ENCODE measurements at regions not wholly inside any gene's neighbourhood (a gene's known extent, or its start where the extent isn't known, plus 50 kb on each side); places are given as distances from the start of the nearest gene placed in this dataset.
"Not testable (repeated sequence)": the region's sequence is repeated elsewhere in the genome, so short reads cannot be mapped to it uniquely, and the experiment has no call there.

DNA sequence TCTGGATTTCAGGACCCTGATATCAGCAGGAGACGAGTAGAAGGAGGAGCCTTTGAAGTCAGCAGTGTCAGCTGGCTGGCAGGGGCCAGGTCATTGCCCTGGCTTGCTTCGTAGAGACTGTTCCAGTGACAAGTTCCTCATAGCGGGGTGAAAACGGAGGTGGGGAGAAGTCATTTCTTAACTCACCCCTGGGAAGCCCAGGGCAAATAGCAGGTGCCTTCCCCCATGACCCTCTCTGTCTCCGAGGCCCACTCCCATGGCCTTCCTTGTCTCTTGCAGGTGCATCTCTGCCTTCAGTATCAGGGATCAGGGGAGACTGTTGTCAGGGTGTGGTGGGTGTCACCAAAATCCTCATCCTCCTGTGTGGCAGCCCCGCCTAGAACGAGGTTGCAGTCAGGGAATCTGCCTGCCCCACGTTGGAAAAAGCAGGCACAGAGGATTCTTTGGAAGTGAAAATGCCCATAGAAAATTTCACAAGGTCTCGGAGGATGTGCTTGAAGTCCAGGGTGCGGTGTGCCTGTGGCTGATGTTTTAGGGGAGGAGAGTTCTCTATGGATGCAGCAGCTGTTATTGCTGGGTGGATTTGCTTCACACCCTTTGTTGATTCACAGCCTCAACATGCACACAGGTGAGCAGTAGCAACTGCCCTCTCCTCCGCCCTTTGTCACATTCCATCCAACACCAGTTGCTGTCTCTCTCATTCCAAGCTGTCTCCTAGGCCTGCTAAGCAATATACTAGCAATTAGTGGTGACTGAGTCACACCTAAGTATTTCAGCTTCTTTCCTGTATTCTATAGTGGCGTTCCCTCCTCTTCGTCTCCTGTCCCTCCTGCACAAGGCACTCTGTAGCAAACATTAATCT is 142.6 kb upstream of the FHL2 start:
- H3K4me3 ChIP-seq (ENCODE audit: low read depth, low read length) = no peak overlapping the region

DNA sequence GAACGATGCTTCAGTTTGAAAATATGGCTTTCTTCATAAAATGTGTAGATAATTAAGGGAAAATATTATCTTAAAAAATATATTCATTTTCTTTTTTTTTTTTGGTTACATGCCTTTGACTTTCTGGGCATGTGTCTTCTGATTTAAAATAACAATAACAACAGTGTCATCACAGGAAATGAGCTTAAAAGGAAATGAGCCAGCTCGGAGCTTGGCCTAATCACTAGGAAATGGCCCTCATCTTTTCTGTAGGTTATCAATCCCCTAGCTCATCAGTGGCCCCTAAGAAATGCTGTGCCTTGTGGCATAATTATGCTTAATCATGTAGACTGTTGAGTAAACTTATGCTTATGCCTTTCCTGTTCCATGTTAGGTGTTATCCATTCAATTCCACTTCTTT is 141.8 kb upstream of the FHL2 start:
- DNase-seq (ENCODE audit: low read depth) = no peak
- TF ChIP-seq, protein P1, sequence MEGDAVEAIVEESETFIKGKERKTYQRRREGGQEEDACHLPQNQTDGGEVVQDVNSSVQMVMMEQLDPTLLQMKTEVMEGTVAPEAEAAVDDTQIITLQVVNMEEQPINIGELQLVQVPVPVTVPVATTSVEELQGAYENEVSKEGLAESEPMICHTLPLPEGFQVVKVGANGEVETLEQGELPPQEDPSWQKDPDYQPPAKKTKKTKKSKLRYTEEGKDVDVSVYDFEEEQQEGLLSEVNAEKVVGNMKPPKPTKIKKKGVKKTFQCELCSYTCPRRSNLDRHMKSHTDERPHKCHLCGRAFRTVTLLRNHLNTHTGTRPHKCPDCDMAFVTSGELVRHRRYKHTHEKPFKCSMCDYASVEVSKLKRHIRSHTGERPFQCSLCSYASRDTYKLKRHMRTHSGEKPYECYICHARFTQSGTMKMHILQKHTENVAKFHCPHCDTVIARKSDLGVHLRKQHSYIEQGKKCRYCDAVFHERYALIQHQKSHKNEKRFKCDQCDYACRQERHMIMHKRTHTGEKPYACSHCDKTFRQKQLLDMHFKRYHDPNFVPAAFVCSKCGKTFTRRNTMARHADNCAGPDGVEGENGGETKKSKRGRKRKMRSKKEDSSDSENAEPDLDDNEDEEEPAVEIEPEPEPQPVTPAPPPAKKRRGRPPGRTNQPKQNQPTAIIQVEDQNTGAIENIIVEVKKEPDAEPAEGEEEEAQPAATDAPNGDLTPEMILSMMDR (IDR thresholded peaks at IDR 0.05; ENCODE audit: low read depth, low read length, missing control alignments) = no peak
- no peak overlapping the region for H3K4me3 ChIP-seq (ENCODE audit: low read depth, low read length)

More for the DNA sequence above, 142.6 kb upstream of the FHL2 start:
- no peak for DNase-seq (ENCODE audit: low read depth)
- TF ChIP-seq, protein P1 (IDR thresholded peaks at IDR 0.05; ENCODE audit: low read depth, low read length, missing control alignments) = no peak

GRCh38 chr2:105539331-105539730 is 140.5 kb upstream of the FHL2 start:
- no peak overlapping the region for H3K4me3 ChIP-seq (ENCODE audit: low read depth, low read length)
- no peak for DNase-seq (ENCODE audit: low read depth)
- TF ChIP-seq, protein P1 (IDR thresholded peaks at IDR 0.05; ENCODE audit: low read depth, low read length, missing control alignments) = no peak

DNA sequence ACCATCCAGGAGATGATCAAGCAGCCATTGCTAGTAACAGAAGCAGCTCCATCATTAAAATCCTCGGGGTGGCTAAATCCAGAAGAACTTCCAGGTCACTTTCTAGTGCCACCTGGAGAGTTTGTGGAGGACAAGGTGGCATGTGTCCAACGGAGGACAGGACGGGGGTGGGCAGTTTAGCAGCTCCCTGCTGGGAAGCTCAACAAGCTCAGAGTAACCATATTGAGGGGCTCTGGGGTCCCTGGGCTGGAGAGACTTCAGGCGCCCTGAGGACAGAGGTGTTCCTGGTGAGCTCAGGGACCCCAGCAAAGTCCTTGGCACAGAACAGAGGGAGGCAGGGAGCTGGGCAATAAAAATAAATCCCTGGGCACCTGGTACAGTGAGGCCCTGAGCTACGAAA is 140.0 kb upstream of the FHL2 start:
- DNase-seq (ENCODE audit: low read depth) = no peak
- no peak overlapping the region for H3K4me3 ChIP-seq (ENCODE audit: low read depth, low read length)
- TF ChIP-seq, protein P1 (IDR thresholded peaks at IDR 0.05; ENCODE audit: low read depth, low read length, missing control alignments) = no peak

- no peak overlapping the region for H3K4me3 ChIP-seq (ENCODE audit: low read depth, low read length)
- TF ChIP-seq, protein P1 (IDR thresholded peaks at IDR 0.05; ENCODE audit: low read depth, low read length, missing control alignments) = no peak
- DNase-seq (ENCODE audit: low read depth) = no peak
These were observed 139.1 kb upstream of the FHL2 start for GRCh38 chr2:105537920-105538319.

GRCh38 chr2:105537466-105537865 is 138.6 kb upstream of the FHL2 start:
- DNase-seq (ENCODE audit: low read depth) = no peak
- no peak overlapping the region for H3K4me3 ChIP-seq (ENCODE audit: low read depth, low read length)
- TF ChIP-seq, protein P1 (IDR thresholded peaks at IDR 0.05; ENCODE audit: low read depth, low read length, missing control alignments) = no peak

DNA sequence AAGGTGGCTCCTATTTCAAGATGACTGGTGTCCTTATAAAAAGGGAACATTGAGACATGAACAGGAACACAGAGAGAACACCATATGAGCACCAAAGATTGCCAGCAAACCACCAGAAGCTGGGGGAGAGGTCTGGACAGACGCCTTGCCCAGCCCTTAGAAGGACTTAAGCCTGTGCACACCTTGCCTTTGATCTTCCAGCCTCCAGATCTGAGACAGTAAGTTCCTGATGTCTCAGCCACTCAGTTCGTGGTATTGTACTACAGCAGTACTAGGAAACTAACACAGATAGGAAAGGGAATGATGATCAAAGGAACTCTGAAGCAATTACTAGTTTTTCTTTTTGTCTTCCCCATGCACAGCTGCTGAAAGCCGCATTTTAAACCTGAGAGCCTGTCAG is 137.3 kb upstream of the FHL2 start:
- H3K4me3 ChIP-seq (ENCODE audit: low read depth, low read length) = no peak overlapping the region
- TF ChIP-seq, protein P1 (IDR thresholded peaks at IDR 0.05; ENCODE audit: low read depth, low read length, missing control alignments) = no peak
- no peak for DNase-seq (ENCODE audit: low read depth)

DNA sequence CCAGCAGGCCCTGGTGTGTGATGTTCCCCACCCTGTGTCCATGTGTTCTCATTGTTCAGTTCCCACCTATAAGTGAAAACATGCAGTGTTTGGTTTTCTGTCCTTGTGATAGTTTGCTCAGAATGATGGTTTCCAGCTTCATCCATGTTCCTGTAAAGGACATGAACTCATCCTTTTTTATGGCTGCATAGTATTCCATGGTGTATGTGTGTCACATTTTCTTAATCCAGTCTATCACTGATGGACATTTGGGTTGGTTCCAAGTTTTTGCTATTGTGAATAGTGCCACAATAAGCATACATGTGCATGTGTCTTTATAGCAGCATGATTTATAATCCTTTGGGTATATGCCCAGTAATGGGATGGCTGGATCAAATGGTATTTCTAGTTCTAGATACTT is 130.4 kb upstream of the FHL2 start:
- not testable (repeated sequence) for H3K4me3 ChIP-seq (ENCODE audit: low read depth, low read length); DNase-seq (ENCODE audit: low read depth)
